Endothelial cell (in vitro differentiated cells): ENCODE measurements at regions not wholly inside any gene's neighbourhood (a gene's known extent, or its start where the extent isn't known, plus 50 kb on each side); places are given as distances from the start of the nearest gene placed in this dataset.

Experiments used
- DNase-seq: peaks from one replicate; pipeline ENCODE4 v3.0.0; 2021; ENCODE audit warnings: low spot score
- H3K27ac Mint-ChIP-seq: one replicate; pipeline ENCODE4 v1.8.0; 2021; ENCODE audit warnings: mixed read lengths, inconsistent platforms; ENCODE audit not compliant: unreplicated experiment
- H3K27me3 Mint-ChIP-seq: one replicate; pipeline ENCODE4 v1.8.0; 2021; ENCODE audit warnings: mild to moderate bottlenecking, moderate library complexity, mixed read lengths, inconsistent platforms; ENCODE audit not compliant: unreplicated experiment
- H3K36me3 Mint-ChIP-seq: one replicate; pipeline ENCODE4 v1.8.0; 2021; ENCODE audit warnings: mild to moderate bottlenecking, low read depth, mixed read lengths, inconsistent platforms; ENCODE audit not compliant: unreplicated experiment
- H3K4me1 Mint-ChIP-seq: one replicate; pipeline ENCODE4 v1.8.0; 2021; ENCODE audit warnings: mild to moderate bottlenecking, mixed read lengths, inconsistent platforms; ENCODE audit not compliant: unreplicated experiment
- H3K4me3 Mint-ChIP-seq: one replicate; pipeline ENCODE4 v1.8.0; 2021; ENCODE audit warnings: mild to moderate bottlenecking, mixed read lengths, inconsistent platforms; ENCODE audit not compliant: unreplicated experiment
- H3K9me3 Mint-ChIP-seq: one replicate; pipeline ENCODE4 v1.8.0; 2021; ENCODE audit warnings: mixed read lengths, inconsistent platforms; ENCODE audit not compliant: unreplicated experiment
- CTCF ChIP-seq: fragments of 200-600 bp; sonication (generic); IDR thresholded peaks from one replicate; pipeline ENCODE4 v1.5.0; 2021; ENCODE audit warnings: antibody characterized with exemption; ENCODE audit not compliant: unreplicated experiment

- Mint-ChIP-seq H3K27ac (no peak overlapping the region), H3K4me3 (no peak overlapping the region), H3K4me1 (no peaks in the 10 kb centered on the region), H3K9me3 (no peaks in the 10 kb centered on the region), H3K27me3 (no peaks in the 10 kb centered on the region), H3K36me3 (no peaks in the 10 kb centered on the region)
- DNase-seq: no peak
- no peak for TF ChIP-seq CTCF
Measured at GRCh38 chr7:88458279-88458678, 151.6 kb upstream of the STEAP4 start.

GRCh38 chr7:88457320-88457719 lies 150.6 kb upstream of the STEAP4 start:
- H3K4me1 Mint-ChIP-seq: no peaks in the 10 kb centered on the region

GRCh38 chr7:88456490-88456889 lies 149.8 kb upstream of the STEAP4 start:
- DNase-seq: no peak

More at GRCh38 chr7:88457320-88457719, 150.6 kb upstream of the STEAP4 start:
- H3K27ac Mint-ChIP-seq: no peak overlapping the region
- no peaks in the 10 kb centered on the region for H3K36me3 Mint-ChIP-seq
- H3K4me3 Mint-ChIP-seq: no peak overlapping the region
- no peaks in the 10 kb centered on the region for H3K27me3 Mint-ChIP-seq
- no peak for TF ChIP-seq CTCF
- DNase-seq: no peak
- H3K9me3 Mint-ChIP-seq: no peaks in the 10 kb centered on the region

GRCh38 chr7:88455696-88456095 lies 149.0 kb upstream of the STEAP4 start:
- H3K4me1 Mint-ChIP-seq: peaks cover 9% of the 10 kb centered on the region
- H3K4me3 Mint-ChIP-seq: no peak overlapping the region
- H3K36me3 Mint-ChIP-seq: no peaks in the 10 kb centered on the region
- no peak for DNase-seq
- no peaks in the 10 kb centered on the region for H3K9me3 Mint-ChIP-seq
- no peak for TF ChIP-seq CTCF
- no peak overlapping the region for H3K27ac Mint-ChIP-seq
- H3K27me3 Mint-ChIP-seq: no peaks in the 10 kb centered on the region

More at GRCh38 chr7:88456490-88456889, 149.8 kb upstream of the STEAP4 start:
- H3K27me3 Mint-ChIP-seq: no peaks in the 10 kb centered on the region
- no peaks in the 10 kb centered on the region for H3K9me3 Mint-ChIP-seq
- H3K36me3 Mint-ChIP-seq: no peaks in the 10 kb centered on the region
- H3K27ac Mint-ChIP-seq: no peak overlapping the region
- no peak overlapping the region for H3K4me3 Mint-ChIP-seq
- peaks cover 1% of the 10 kb centered on the region for H3K4me1 Mint-ChIP-seq
- TF ChIP-seq CTCF: no peak

- no peak for DNase-seq
- no peak for TF ChIP-seq CTCF
Measured at GRCh38 chr7:88452646-88453045, 146.0 kb upstream of the STEAP4 start.

More at GRCh38 chr7:88452646-88453045, 146.0 kb upstream of the STEAP4 start:
- peaks cover 9% of the 10 kb centered on the region for H3K4me1 Mint-ChIP-seq
- no peaks in the 10 kb centered on the region for H3K9me3 Mint-ChIP-seq
- H3K27me3 Mint-ChIP-seq: no peaks in the 10 kb centered on the region
- H3K36me3 Mint-ChIP-seq: no peaks in the 10 kb centered on the region
- H3K4me3 Mint-ChIP-seq: no peak overlapping the region
- no peak overlapping the region for H3K27ac Mint-ChIP-seq
